ENCODE measurements at regions not wholly inside any gene's neighbourhood (a gene's known extent, or its start where the extent isn't known, plus 50 kb on each side); places are given as distances from the start of the nearest gene placed in this dataset.

GRCh38 chr13:37448153-37448552 is 150.4 kb downstream of the POSTN start (continued):
- TF ChIP-seq EZH2phosphoT487 (IDR thresholded peaks at IDR 0.05; ENCODE audit: unreplicated experiment) (no peak), STAT1 (IDR thresholded peaks at IDR 0.05; ENCODE audit: unreplicated experiment) (no peak), POLR2AphosphoS5 (IDR thresholded peaks at IDR 0.05; ENCODE audit: low read depth) (no peak), NANOG (IDR thresholded peaks at IDR 0.05; ENCODE audit: borderline replicate concordance) (no peak), EZH2 (IDR thresholded peaks at IDR 0.05; ENCODE audit: low read depth, unreplicated experiment) (no peak)

GRCh38 chr13:37446503-37446902 is 152.1 kb downstream of the POSTN start:
- no peaks in the 10 kb centered on the region for H3K9me2 ChIP-seq (ENCODE audit: insufficient read depth)
- H3F3A ChIP-seq (replicated peaks; ENCODE audit: low read depth): no peaks in the 10 kb centered on the region
- ATAC-seq (no peak), DNase-seq (ENCODE audit: low spot score) (no peak)
- H3K4me3 ChIP-seq: no peak overlapping the region
- H2AFZ ChIP-seq: no peak overlapping the region
- H3K79me2 ChIP-seq (replicated peaks; ENCODE audit: insufficient read depth): no peaks in the 10 kb centered on the region
- no peaks in the 10 kb centered on the region for H3K27me3 ChIP-seq (ENCODE audit: insufficient read depth)
- no peaks in the 10 kb centered on the region for H3K36me3 ChIP-seq (ENCODE audit: insufficient read depth)
- Mint-ChIP-seq H3K27ac (no peak overlapping the region), H3K4me3 (no peak overlapping the region), H3K36me3 (ENCODE audit: low read depth) (no peaks in the 10 kb centered on the region), H3K9me3 (no peaks in the 10 kb centered on the region), H3K27me3 (ENCODE audit: insufficient read depth, low read depth, poor library complexity) (peaks cover 2% of the 10 kb centered on the region), H3K4me1 (no peaks in the 10 kb centered on the region)
- no peak overlapping the region for H3K27ac ChIP-seq (ENCODE audit: low read depth)
- H3K4me1 ChIP-seq (ENCODE audit: insufficient read depth): no peaks in the 10 kb centered on the region
- no peak for TF ChIP-seq EZH2 (IDR thresholded peaks at IDR 0.05; ENCODE audit: low read depth, unreplicated experiment)
- TF ChIP-seq REST (IDR thresholded peaks at IDR 0.05; ENCODE audit: unreplicated experiment): no peak
- no peak for TF ChIP-seq POLR2AphosphoS5 (IDR thresholded peaks at IDR 0.05; ENCODE audit: low read depth)
- no peak for TF ChIP-seq EZH2phosphoT487 (IDR thresholded peaks at IDR 0.05; ENCODE audit: unreplicated experiment)
- TF ChIP-seq ZNF462 (CRISPR knock-in tag; IDR thresholded peaks at IDR 0.05): no peak
- TF ChIP-seq ZNF114 (CRISPR knock-in tag; IDR thresholded peaks at IDR 0.05): no peak
- TF ChIP-seq NANOG (IDR thresholded peaks at IDR 0.05; ENCODE audit: borderline replicate concordance): no peak
- no peak for TF ChIP-seq ZNF331 (CRISPR knock-in tag; IDR thresholded peaks at IDR 0.05; ENCODE audit: low read depth)
- no peak for TF ChIP-seq CTCF (conservative IDR thresholded peaks at IDR 0.05; ENCODE audit: low read depth in 2 of 2)
- no peak for TF ChIP-seq CREB1 (CRISPR knock-in tag; IDR thresholded peaks at IDR 0.05; ENCODE audit: low read depth)
- TF ChIP-seq ETS1 (IDR thresholded peaks at IDR 0.05): no peak
- no peak for TF ChIP-seq STAT1 (IDR thresholded peaks at IDR 0.05; ENCODE audit: unreplicated experiment)
- TF ChIP-seq JUNB (IDR thresholded peaks at IDR 0.05; ENCODE audit: unreplicated experiment): no peak
- no peak overlapping the region for H3K4me2 ChIP-seq
- H4K20me1 ChIP-seq (replicated peaks; ENCODE audit: insufficient read depth): no peaks in the 10 kb centered on the region

All from GM23338 (cell line).